Colonic mucosa (tissue), 4 donors: ENCODE measurements at regions not wholly inside any gene's neighbourhood (a gene's known extent, or its start where the extent isn't known, plus 50 kb on each side); places are given as distances from the start of the nearest gene placed in this dataset.
A peak's percentile ranks its signal among the peaks of the same experiment; 100 is the strongest.
"Not testable (repeated sequence)": the region's sequence is repeated elsewhere in the genome, so short reads cannot be mapped to it uniquely, and the experiment has no call there.

Source experiments
- DNase-seq: peaks from one replicate; pipeline ENCODE4 v3.0.0-alpha.2; 2020
- H3K27ac ChIP-seq: fragments of 200-600 bp; one replicate; pipeline ENCODE4 v1.8.0; 2021
- H3K27me3 ChIP-seq: fragments of 200-600 bp; one replicate; pipeline ENCODE4 v1.8.0; 2021
- H3K36me3 ChIP-seq: fragments of 200-600 bp; one replicate; pipeline ENCODE4 v1.8.0; 2021
- H3K4me1 ChIP-seq: fragments of 200-600 bp; one replicate; pipeline ENCODE4 v1.8.0; 2021; ENCODE audit warnings: mild to moderate bottlenecking
- H3K4me3 ChIP-seq: fragments of 200-600 bp; one replicate; pipeline ENCODE4 v1.8.0; 2021
- H3K9ac ChIP-seq, 2 donors: one replicate each; pipeline ENCODE4 v1.7.0; 2013; ENCODE audit warnings: control low read depth in 2 of 2, low read depth in 2 of 2, low read length in 2 of 2
- H3K9me3 ChIP-seq: fragments of 200-600 bp; one replicate; pipeline ENCODE4 v1.8.0; 2021
- intact Hi-C: fragments of 100-400 bp; cut with DNase I; formaldehyde crosslinking; loops from one replicate; pipeline ENCODE4 v1.14.1; 2022
- TF ChIP-seq, protein P1 (sequence below): fragments of 200-600 bp; IDR thresholded peaks from one replicate; pipeline ENCODE4 v1.8.0; 2022; ENCODE audit warnings: antibody characterized with exemption, mild to moderate bottlenecking
- donor health status: healthy.
- donor health status: DM: no; HTN: no; CAD: no.
- donor health status: DM: no; HTN: no; CAD: no.

DNA sequence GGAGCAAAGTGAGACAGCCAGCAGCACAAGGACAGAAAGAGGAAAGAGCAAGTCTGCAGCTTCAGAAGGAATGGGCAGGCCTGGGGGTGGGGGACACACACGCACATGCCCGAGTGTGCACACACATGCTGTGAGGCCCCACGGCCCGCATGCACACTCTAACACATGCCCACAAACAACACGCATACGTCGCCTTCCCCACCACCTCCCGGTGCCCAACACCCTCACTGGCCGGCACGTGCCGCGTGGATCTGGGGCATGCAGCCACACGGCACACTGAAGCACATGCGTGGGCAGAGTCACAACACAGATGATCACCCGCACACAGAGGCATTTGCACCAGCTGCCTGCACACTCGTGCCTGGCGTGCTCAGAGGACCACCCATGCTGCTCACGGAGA is 161.5 kb downstream of the GOLGA6L4 start:
- H3K27me3 ChIP-seq, H3K9me3 ChIP-seq, DNase-seq, H3K36me3 ChIP-seq, H3K9ac ChIP-seq, H3K27ac ChIP-seq, intact Hi-C loops, H3K4me3 ChIP-seq, H3K4me1 ChIP-seq: not testable (repeated sequence)

- H3K36me3 ChIP-seq, intact Hi-C loops, H3K4me1 ChIP-seq, H3K27ac ChIP-seq, DNase-seq, H3K9ac ChIP-seq, H3K4me3 ChIP-seq, H3K9me3 ChIP-seq, H3K27me3 ChIP-seq: not testable (repeated sequence)
Observed at GRCh38 chr15:84398087-84398486, 162.5 kb downstream of the GOLGA6L4 start.

DNA sequence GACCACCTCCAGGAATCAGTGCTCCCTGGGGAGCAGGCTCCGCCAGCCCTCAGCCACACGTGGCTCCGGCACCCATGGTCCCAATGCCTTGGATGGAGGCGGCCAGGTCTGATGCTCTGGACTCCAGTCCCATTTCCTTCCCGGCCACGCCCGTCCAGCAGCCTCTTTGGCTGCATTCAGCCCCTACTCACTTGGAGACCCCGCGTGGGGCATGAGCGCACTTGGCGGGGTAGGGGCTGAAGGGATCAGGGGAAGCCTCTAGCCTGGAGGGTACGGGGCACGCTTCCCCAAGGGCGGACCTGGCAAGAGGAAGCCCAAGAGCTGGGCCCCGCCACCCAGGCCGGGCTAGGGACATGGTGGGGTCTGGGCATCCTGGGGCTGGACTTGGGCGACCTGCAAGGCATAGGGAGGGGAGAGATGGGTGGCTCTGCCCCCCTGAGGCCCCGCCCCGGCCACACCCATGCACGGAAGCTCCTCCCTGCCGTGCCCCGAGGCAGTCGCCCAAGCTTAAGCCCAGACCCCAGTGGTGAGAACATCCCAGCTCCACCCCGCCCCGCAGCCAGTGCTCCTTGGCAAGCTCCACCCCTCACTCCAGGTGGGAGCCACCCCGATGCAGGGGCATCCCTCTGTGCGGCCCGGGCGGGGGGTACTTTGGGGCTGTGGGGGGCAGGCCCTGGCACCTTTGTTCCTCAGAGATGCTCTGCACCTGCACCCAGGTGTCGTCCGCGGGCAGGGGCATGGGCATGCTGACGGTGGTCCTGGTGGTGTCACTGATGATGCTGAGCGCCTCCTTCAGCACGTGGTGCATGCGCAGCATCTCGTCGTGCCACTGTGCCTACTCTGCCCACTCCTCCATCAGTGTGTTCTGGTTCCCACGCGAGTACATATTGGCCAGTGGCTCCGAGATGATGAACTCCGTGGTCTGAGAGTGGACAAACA is 163.5 kb downstream of the GOLGA6L4 start:
- H3K4me1 ChIP-seq: no peaks in the 10 kb centered on the region
- H3K27me3 ChIP-seq: no peaks in the 10 kb centered on the region
- H3K36me3 ChIP-seq: no peaks in the 10 kb centered on the region
- no peak overlapping the region for H3K4me3 ChIP-seq
- H3K27ac ChIP-seq: no peak overlapping the region
- TF ChIP-seq, protein P1, sequence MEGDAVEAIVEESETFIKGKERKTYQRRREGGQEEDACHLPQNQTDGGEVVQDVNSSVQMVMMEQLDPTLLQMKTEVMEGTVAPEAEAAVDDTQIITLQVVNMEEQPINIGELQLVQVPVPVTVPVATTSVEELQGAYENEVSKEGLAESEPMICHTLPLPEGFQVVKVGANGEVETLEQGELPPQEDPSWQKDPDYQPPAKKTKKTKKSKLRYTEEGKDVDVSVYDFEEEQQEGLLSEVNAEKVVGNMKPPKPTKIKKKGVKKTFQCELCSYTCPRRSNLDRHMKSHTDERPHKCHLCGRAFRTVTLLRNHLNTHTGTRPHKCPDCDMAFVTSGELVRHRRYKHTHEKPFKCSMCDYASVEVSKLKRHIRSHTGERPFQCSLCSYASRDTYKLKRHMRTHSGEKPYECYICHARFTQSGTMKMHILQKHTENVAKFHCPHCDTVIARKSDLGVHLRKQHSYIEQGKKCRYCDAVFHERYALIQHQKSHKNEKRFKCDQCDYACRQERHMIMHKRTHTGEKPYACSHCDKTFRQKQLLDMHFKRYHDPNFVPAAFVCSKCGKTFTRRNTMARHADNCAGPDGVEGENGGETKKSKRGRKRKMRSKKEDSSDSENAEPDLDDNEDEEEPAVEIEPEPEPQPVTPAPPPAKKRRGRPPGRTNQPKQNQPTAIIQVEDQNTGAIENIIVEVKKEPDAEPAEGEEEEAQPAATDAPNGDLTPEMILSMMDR: no peak
- intact Hi-C loops: no loop called here
- H3K9me3 ChIP-seq: no peaks in the 10 kb centered on the region
- H3K9ac ChIP-seq: no peak overlapping the region
- DNase-seq: peak; percentile 14

- intact Hi-C loops: no loop called here
- no peak overlapping the region for H3K4me3 ChIP-seq
- no peak overlapping the region for H3K9ac ChIP-seq
- no peaks in the 10 kb centered on the region for H3K9me3 ChIP-seq
- no peaks in the 10 kb centered on the region for H3K27me3 ChIP-seq
- DNase-seq: peak; percentile 10
- no peak overlapping the region for H3K27ac ChIP-seq
- TF ChIP-seq, protein P1: no peak
- no peaks in the 10 kb centered on the region for H3K36me3 ChIP-seq
- H3K4me1 ChIP-seq: no peaks in the 10 kb centered on the region
Observed at GRCh38 chr15:84400017-84400740, 164.6 kb downstream of the GOLGA6L4 start.

DNA sequence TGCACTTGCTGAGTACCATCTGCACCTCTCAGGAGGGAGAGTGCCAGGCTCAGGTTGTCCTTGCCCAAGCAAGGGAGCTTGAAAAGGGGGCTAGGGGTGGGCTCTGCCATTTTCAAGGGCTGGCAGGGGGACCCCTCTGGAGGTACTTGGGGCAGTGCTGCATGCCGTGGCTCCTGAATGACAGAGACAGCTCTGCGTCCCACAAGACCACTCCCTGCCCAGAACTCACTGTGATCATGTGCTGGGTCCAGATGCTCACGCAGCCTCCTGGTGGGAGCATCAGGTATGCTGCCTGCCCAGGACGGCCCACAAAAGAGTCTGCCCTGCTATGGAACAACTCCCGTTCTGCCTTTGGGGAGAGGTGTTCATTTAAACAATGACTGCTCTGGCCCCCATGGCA is 165.2 kb downstream of the GOLGA6L4 start:
- Histone ChIP-seq H3K36me3 (no peaks in the 10 kb centered on the region), H3K4me1 (no peaks in the 10 kb centered on the region), H3K9me3 (no peaks in the 10 kb centered on the region), H3K27me3 (no peaks in the 10 kb centered on the region), H3K9ac (no peak overlapping the region), H3K27ac (no peak overlapping the region), H3K4me3 (no peak overlapping the region)
- TF ChIP-seq, protein P1: no peak
- intact Hi-C loops: no loop called here
- DNase-seq: no peak

DNA sequence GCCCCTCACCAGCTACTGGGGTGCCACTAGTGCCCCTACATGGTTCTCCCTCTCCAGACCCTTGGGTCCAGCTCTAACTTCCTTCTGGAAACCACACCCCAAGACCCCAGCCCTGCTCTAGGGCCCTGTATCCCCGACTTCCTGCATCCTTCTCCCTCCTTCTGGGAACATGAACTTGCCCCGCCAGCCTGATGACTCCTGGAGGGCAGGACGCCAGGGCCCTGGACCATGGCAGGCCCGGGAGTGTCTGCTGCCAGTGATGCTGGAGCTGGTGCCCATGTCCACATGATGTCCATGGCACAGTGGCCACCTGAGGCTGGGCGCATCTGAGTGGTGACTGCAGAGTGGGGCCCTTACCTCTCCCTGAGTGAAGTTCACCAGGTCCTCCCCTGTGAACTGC is 165.9 kb downstream of the GOLGA6L4 start:
- intact Hi-C loops, H3K4me3 ChIP-seq, H3K27me3 ChIP-seq, H3K27ac ChIP-seq, H3K36me3 ChIP-seq, H3K4me1 ChIP-seq, H3K9me3 ChIP-seq, H3K9ac ChIP-seq: not testable (repeated sequence)
- peak; percentile 11 for DNase-seq

GRCh38 chr15:84401891-84402840 is 166.6 kb downstream of the GOLGA6L4 start:
- DNase-seq: peak; percentile 14
- H3K9ac ChIP-seq, H3K36me3 ChIP-seq, intact Hi-C loops, H3K27ac ChIP-seq, H3K27me3 ChIP-seq, H3K9me3 ChIP-seq, H3K4me3 ChIP-seq, H3K4me1 ChIP-seq: not testable (repeated sequence)
